NB4 (cell line): ENCODE measurements at regions not wholly inside any gene's neighbourhood (a gene's known extent, or its start where the extent isn't known, plus 50 kb on each side); places are given as distances from the start of the nearest gene placed in this dataset.

Experiments used
- DNase-seq: peaks from one replicate; pipeline ENCODE4 v3.0.0; 2010; ENCODE audit warnings: low read depth
- H3K4me3 ChIP-seq: one replicate; pipeline ENCODE4 v1.5.1; 2011; ENCODE audit warnings: mild to moderate bottlenecking, low read depth, low read length, moderate library complexity
- MYC ChIP-seq: IDR thresholded peaks from 2 replicates; pipeline ENCODE4 v1.6.1; 2011; ENCODE audit warnings: low read depth, low read length
- POLR2A ChIP-seq: IDR thresholded peaks from 2 replicates; pipeline ENCODE4 v1.6.1; 2011; ENCODE audit warnings: mild to moderate bottlenecking; ENCODE audit not compliant: insufficient read length; ENCODE audit errors: extremely low read depth
- TF ChIP-seq, protein P1 (sequence below): IDR thresholded peaks from 2 replicates; pipeline ENCODE4 v1.6.1; 2011; ENCODE audit warnings: low read depth, low read length
- TF ChIP-seq, protein P2 (sequence below): IDR thresholded peaks from one replicate; pipeline ENCODE4 v1.5.1; 2012; ENCODE audit warnings: low read depth, low read length

DNA sequence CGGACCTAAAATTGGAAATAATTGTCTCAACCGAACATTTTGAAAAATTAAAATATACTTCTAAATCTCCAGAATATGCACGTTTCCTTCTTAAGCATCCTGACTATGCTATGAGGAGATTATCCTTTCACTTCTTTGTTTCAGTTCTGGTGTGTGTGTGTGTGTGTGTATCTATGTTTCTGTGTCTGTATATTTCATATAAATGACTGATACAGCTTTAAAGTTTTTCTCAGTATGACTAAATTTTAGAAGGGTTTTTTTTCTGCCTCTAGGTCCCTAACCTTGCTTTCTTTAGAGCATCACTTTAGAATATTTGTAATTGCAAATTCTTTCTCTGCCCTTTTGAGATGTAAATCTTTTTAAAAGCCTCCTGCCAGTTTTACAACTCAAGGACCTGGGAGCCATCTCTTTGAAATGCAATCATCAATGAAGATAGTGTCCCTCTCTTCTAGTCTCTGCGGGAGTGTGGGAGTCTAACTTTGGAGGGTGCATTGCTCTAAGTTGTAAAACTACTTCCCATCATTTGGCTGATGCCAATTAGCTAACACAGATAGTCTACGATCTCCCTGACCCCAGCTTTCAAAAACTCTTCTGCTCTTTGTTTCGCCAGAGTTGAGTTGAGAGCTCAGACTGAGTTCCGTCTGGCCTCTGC, 782.0 kb upstream of the ZWINT start:
- no peak for DNase-seq
- H3K4me3 ChIP-seq, result no peak overlapping the region
- no peak for TF ChIP-seq MYC
- TF ChIP-seq, protein P1, sequence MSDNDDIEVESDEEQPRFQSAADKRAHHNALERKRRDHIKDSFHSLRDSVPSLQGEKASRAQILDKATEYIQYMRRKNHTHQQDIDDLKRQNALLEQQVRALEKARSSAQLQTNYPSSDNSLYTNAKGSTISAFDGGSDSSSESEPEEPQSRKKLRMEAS, result no peak
- TF ChIP-seq, protein P2, sequence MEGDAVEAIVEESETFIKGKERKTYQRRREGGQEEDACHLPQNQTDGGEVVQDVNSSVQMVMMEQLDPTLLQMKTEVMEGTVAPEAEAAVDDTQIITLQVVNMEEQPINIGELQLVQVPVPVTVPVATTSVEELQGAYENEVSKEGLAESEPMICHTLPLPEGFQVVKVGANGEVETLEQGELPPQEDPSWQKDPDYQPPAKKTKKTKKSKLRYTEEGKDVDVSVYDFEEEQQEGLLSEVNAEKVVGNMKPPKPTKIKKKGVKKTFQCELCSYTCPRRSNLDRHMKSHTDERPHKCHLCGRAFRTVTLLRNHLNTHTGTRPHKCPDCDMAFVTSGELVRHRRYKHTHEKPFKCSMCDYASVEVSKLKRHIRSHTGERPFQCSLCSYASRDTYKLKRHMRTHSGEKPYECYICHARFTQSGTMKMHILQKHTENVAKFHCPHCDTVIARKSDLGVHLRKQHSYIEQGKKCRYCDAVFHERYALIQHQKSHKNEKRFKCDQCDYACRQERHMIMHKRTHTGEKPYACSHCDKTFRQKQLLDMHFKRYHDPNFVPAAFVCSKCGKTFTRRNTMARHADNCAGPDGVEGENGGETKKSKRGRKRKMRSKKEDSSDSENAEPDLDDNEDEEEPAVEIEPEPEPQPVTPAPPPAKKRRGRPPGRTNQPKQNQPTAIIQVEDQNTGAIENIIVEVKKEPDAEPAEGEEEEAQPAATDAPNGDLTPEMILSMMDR, result no peak
- TF ChIP-seq POLR2A, result no peak

DNA sequence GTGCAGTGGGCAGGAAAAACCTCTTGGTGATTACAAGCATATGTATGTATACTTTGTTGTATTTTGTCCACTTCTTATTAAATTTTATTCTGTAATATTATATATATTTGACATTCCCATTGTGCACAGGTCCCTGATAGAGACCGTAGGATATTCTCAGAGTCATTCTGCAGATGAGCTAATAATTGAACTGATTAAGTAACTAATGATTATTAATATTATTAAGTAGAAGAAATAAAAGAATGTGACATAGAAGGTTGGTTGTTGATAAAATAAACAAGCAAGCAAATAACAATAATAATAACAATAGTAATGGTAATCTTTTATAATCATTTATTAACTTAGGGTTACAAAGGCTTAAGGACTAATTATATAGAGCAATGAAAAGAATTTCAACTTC, 780.6 kb upstream of the ZWINT start:
- H3K4me3 ChIP-seq, result no peak overlapping the region
- no peak for DNase-seq
- TF ChIP-seq MYC, result no peak
- TF ChIP-seq, protein P1, result no peak
- TF ChIP-seq, protein P2, result no peak
- no peak for TF ChIP-seq POLR2A

DNA sequence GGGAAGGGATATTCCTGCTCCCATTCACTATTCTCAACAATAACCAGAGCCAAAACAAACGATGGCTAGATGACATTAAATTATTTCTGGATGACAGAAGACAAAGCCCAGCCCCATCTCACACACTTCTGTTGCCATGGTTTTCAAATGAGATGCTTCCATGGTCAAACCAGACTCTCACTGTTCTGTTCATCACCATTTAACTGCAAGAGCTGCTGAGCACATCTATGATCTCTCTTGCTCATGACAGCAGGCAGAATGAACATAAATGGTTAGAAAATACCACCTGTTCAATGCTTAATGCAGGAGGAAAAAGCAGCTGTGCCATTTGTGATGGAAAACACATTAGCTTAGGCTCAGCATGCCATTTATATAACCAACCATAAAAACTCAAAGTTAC, 758.6 kb upstream of the ZWINT start:
- no peak for DNase-seq
- no peak overlapping the region for H3K4me3 ChIP-seq
- TF ChIP-seq POLR2A (no peak), MYC (no peak)
- TF ChIP-seq, protein P2, result no peak
- TF ChIP-seq, protein P1, result no peak

DNA sequence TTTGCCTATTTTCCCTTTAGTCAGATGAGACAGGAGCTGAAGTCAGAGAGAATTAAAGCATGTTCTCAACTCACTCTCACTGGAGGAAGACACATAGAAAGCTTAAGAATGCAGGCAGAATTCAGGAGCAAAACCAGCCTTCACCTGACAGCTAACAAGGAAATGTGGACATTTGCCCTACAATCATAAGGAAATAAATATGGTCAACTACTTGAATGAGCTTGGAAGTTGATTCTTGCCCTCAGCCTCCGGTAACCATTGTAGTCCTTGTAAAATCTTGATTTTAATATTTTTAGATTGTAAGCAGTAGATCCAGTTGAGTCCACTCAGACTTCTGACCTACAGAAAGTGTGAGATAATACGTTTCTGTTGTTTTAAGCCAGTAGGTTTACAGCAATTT, 752.5 kb upstream of the ZWINT start:
- no peak for DNase-seq
- no peak overlapping the region for H3K4me3 ChIP-seq
- TF ChIP-seq POLR2A (no peak), MYC (no peak)
- TF ChIP-seq, protein P1, result no peak
- TF ChIP-seq, protein P2, result no peak

DNA sequence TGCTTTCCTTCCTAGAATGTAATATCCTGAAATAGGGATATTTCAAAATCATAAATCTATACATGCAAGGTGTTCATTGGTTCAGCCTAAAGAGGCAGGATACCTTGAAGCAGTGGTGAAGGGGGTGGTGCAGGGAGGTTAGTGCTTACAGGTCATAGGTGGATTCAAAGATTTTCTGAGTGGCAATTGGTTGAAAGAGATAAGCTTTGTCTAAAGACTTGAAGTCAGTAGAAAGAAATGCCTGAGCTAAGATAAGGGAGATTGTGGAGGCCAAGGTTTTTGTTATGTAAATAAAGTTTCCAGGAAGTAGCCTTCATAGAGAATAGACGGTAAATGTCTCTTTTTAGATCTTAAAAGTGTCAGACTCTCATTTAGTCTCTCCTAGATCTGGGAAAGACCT, 741.2 kb upstream of the ZWINT start:
- H3K4me3 ChIP-seq, result no peak overlapping the region
- TF ChIP-seq MYC (no peak), POLR2A (no peak)
- TF ChIP-seq, protein P2, result no peak
- TF ChIP-seq, protein P1, result no peak
- DNase-seq, result no peak
